LNCAP (cell line): ENCODE measurements at regions not wholly inside any gene's neighbourhood (a gene's known extent, or its start where the extent isn't known, plus 50 kb on each side); places are given as distances from the start of the nearest gene placed in this dataset.

ENCODE experiments used
- TF ChIP-seq, protein P1 (sequence below): fragments of 450-650 bp; IDR thresholded peaks from 2 replicates; pipeline ENCODE4 v1.5.1; 2017; ENCODE audit warnings: mild to moderate bottlenecking

DNA sequence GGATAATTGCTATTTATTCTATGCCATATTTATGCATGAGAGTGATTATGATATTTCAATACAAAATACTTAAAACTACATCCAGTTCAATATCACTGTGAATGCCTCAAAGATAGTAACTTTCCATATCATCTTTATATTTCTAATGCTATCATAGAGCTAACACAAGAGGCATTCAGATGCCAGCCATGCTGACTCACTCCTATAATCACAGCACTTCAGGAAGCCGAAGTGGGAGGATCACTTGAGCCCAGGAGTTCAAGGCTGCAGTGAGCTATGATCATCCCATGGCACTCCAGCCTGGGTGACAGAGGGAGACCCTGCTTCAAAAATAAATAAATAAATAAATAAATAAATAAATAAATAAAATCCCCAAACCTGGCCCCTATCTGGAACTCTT, 498.7 kb downstream of the EPHA3 start:
- TF ChIP-seq, protein P1, sequence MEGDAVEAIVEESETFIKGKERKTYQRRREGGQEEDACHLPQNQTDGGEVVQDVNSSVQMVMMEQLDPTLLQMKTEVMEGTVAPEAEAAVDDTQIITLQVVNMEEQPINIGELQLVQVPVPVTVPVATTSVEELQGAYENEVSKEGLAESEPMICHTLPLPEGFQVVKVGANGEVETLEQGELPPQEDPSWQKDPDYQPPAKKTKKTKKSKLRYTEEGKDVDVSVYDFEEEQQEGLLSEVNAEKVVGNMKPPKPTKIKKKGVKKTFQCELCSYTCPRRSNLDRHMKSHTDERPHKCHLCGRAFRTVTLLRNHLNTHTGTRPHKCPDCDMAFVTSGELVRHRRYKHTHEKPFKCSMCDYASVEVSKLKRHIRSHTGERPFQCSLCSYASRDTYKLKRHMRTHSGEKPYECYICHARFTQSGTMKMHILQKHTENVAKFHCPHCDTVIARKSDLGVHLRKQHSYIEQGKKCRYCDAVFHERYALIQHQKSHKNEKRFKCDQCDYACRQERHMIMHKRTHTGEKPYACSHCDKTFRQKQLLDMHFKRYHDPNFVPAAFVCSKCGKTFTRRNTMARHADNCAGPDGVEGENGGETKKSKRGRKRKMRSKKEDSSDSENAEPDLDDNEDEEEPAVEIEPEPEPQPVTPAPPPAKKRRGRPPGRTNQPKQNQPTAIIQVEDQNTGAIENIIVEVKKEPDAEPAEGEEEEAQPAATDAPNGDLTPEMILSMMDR, result no peak

DNA sequence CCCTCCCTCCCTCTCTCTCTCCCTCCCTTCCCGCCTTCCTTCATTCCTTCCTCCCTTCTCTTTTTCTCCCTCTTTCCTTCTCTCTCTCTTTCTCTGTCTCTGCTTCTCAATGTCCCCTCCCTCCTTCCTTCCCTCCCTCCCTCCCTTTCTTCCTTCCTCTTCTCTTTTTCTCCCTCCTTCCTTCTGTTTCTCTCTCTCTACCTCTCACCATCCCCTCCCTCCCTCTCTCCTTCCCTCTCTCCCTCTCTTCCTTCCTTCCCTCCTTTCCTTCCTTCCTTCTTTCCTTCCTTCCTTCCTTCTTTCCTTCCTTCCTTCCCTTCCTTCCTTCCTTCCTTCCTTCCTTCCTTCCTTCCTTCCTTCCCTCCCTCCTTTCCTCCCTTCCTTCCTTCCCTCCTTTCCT, 504.6 kb downstream of the EPHA3 start:
- TF ChIP-seq, protein P1, result no peak

DNA sequence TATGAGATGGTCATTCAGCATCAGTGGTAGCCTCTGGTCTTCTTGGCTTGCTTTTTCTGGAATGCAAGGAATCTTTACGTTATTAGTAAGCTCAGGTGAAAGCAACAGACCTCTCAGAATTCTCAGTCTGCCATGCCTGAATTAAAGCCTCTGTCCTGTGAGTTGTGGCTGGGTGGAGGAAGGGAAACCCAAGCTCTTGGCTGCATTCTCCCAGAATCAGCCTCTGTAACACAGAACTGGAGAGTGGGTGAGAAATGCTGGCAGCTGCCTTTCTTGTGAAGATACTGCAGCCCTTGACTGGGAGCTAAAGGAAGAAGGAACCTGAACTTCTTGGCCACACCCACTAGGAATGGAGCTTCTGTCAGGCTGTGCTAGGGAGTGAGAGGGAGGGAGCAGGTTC, 505.8 kb downstream of the EPHA3 start:
- TF ChIP-seq, protein P1, result no peak

DNA sequence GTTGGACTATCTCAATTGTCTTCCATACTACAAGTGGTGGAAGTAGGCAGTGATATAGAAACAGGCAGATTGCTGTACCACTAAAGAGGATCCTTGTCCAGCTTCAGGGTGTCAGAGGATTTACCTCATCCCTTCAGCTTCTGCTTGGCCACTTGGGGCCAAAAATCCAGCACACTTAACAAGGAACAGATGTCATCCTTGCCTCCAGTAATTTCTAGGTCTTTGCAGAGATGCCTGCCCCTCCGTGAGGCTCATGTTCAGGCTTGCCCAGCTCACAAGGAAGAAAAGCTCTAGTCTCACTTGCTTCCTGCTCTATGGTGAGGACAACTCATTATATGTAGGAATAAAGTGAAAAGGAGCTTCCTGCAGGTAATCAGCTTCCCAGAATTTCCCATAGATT, 510.3 kb downstream of the EPHA3 start:
- TF ChIP-seq, protein P1, result no peak

DNA sequence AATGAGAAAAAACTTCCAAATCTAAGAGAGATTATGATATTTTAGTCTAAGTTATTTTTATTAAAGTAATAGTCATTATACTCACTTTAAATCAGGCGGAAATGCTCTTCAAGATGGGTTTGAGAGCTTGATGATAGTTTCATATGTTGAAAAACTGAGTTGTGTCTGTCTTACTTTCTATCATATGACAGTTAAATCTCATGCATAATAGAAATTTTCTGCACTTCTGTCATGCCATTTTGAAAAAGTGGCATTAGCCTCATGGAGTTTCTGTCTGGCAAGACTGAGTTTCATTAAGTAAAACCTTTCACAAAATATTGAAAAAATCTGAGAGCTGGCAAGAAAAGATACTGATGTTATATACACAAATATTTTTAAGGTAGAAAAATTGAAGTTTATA, 511.8 kb downstream of the EPHA3 start:
- TF ChIP-seq, protein P1, result no peak

DNA sequence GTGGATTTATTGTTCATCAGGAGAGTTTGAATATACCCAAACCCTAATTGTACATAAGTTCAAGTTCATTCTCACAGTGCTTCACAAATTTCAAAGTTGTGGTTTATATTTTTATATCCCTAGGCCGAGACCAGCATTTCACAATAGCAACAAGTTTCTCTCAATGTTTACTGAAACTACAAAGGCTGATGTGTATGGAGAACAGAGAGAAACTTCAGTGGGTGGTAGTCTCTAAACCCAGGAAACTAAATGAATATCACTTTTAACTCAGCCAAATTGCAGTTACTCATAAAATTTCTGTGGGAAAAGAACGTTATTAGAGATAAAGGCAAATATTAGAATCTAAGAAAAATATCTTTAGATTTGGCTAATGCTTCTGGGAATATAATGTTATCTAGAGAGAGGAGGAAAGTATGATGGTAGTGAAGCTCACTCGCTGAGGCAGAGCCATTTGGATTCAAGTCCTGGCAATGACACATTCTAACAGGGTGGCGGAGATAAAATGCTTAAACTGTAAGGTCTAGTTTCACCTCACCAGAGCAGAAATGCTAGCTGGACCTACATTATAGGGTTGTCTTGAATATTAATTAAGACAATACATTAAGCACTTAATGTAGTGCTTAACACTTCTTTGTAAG, 514.8 kb downstream of the EPHA3 start:
- TF ChIP-seq, protein P1, result no peak

DNA sequence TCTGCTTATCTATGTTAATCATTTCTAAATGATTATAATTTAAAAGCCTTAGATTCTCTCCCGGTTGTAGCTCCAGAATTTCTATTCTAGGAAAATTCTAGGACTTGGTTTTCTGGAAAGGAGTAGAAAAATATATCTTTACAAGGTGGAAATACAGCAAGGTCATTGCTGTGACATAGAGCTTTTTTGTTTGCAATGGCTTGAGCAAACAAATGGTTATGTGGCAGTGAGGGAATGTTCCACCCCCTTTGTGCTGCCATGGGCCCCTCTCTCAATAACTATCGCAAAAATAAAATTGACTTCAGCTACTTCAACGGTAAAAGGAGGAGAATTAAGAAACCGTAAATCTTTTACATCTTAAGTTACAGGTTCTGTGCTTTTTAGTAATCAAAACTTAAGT, 517.1 kb downstream of the EPHA3 start:
- TF ChIP-seq, protein P1, result no peak

DNA sequence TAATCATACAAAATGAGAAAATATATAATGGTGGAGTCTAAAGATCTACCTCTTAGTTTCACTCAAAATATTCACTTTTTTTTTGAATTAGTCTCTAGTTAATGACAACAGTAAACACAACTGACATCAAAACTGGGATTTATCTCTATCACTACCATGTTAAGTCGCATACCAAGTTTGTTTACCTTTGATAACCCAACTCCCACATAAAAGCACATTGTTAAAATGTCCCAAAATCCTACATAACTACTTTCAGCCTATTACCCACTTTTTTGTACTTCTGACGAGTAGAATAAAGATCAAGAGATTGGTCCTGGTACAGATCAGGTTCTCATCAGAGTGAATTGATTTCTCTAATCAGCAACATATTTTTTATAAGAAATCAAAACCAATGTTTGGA, 518.5 kb downstream of the EPHA3 start:
- TF ChIP-seq, protein P1, result no peak
